M059J (cell line): ENCODE measurements at regions not wholly inside any gene's neighbourhood (a gene's known extent, or its start where the extent isn't known, plus 50 kb on each side); places are given as distances from the start of the nearest gene placed in this dataset.
A peak's percentile ranks its signal among the peaks of the same experiment; 100 is the strongest.

Source experiments
- DNase-seq: peaks from one replicate; pipeline ENCODE4 v3.0.0-alpha.2; 2012; ENCODE audit warnings: low read depth

DNA sequence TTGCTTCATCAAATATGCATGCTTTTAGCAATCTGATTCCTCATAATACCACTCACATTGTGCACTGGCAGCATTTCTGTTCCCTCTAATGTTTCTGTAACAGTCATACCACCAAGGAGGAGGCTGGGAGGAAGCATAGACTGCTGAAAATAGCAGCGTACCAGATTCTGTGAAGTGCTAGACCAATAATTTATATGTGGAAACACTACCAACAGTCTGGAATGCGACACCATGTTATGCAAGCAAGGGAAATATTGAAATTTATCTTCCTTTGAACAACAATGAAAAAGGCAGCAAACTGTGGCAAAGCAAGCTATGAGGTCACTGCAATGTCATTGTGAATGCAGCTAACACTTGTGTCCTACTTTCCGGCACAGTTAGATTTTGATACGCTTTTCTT lies 1388.0 kb downstream of the EFNB2 start:
- DNase-seq: no peak

DNA sequence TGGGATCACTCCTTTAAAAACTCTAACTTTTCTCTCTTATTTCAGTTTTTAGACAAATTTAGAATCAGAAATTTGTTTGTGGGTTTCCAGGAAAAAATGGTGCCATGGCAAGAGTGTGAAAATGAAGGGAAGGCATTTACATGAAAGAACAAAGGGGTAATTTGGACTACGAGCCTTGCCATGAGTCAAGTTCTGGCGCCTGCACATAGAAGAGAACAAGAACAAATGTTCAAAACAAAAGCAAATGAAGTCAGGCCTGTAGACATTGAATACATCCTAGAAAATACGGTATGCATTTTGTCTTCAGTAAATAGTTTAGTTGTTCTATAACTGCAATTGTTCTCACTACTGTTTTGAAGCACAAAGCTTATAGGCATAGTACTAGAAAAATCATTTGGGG lies 1390.5 kb downstream of the EFNB2 start:
- DNase-seq: no peak

DNA sequence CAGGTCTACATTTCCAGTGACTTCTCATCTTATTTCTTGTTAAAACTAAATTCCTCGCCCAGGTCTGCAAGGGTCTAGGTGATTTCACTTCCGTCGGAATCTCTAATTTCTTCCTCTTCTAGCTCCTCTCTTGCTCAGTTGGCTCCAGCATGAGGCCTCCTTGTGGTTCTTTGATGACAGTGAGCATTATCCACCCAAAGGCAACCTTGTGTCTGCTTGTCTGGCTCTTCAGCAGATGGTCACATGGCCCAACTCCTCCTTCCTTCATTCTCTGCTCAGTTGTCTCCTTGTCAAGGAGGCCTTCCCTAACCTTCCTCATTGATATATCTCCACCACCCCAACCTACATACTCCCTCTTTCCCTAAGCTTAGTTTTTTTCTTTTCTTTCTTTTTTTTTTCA lies 1391.4 kb downstream of the EFNB2 start:
- DNase-seq: no peak

DNA sequence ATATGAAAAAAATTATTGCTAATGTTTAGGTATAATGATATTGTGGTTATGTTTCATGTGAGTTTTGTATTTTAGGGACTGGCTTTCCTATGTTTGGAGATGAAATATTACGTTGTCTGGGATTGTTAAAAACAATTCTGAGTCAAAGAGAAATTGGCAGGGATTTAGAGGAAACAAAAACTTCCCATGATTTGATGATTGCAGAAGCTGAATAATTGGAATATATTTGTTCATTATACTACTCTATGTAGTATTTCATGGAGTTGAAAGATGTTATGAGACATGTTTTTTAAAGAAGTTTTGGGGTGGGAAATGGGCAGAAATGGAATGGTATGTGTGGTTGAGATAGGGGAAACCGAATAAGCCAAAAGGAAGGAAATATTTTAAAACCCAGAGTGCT lies 1392.9 kb downstream of the EFNB2 start:
- DNase-seq: no peak

DNA sequence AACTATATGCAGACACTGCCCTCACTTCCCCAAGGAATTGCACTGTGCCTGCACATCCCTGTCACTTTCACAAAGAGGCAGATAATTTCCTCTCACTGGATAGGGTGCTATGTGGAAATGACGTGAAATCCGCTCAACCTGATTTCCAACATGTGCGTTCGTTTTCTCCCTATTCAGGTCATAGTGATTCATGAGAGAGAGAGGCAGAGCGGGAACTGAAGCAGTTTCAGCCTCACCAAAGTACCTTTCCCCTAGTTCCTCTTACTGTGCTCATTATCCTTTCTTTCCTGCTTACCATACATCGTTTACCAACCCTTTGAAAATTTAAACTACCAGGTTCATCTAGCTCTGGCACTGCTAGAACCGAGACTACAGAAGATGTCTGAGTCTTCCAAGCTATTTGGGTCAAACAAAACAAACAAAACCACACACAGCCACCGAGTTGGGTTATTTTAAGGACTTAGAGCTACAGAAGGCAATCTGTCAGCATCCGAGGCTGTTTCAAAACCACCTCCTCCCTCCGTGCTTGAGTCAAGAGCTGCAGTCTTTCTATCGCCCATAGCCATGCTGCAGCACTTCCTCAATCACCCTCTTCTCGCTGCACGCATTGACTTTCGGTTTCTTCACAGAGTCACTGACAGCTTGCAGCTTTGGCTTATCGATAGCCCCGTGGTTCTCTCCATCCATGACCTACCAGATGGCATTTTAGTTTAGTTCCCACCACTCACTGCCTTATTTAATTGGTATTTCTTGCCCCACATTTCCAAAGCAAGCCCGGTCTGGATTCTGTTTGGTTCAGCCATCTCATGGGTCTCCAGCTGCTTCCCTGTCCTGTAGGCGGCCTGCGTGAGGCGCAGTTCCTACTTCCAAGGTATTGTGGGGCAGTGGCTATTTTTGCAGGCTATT lies 1395.8 kb downstream of the EFNB2 start:
- DNase-seq: peak; percentile 62

DNA sequence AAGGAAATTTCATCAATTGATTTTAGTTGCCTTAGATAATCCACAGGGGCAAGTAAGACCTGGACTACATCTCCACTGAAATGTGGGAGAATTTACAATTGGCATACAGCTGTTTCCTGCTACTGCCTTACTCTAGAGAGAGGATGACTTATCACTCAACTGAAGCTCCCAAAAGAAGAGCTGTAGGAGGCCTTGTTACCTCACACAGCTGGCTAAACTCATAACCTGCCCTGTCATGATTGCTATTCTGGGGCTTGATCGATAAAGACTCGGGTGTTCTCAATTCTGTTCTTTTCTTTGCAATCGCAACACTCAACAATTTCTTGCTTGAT lies 1396.4 kb downstream of the EFNB2 start:
- DNase-seq: no peak

DNA sequence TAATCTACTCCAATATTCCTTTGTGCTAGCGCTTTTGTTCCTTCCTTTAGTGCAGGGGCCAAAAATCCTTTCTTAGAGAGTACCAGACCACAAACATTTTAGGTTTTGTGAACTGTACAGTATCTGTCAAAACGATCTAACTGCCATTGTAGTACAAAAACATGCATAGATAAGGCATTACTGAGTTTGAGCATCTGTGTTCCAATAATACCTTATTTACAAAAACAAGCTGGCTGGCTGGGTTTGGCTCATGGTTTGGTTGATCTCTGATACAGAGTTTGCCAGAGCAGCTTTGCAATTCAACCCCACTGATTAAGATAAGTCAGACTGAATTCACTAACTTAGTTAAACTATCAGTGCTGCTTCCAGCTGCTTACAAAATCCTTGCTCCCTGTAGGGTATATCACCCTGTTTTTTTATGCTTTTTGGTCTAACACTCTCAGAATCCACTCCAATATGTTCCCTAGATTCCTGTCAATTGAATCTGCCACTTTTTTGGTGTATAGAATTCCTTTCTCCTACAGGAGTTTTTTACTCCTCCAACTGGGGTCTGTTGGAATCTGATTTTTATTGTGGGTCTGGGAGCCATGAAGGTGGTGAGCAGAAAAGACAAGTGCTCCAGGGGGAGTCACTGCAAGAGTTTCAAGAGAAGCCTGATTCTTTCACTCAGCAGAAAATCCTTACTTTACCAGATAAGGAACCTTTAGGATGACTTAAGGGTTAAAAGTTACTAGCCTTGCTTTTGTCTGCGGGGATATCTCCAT lies 1399.4 kb downstream of the EFNB2 start:
- DNase-seq: no peak

DNA sequence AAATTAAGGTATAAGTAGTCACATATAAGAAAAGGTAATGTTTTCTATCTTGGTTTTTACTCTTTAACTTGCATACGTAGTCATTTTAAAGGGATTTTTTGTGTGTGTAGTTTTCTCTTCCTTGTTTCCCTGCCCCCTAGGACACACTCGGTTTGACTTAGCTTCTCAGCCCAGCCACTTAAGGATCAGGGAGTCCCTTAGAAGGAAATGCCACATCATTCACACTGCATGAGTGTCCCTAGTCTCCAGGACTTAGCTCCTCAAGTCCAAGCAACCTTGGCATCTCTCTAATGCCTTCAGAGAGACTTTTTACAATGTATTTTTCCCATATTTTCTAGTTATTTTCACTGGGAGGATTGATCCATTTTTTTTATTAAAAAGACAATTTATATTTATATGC lies 1407.7 kb downstream of the EFNB2 start:
- peak; percentile 15 for DNase-seq

DNA sequence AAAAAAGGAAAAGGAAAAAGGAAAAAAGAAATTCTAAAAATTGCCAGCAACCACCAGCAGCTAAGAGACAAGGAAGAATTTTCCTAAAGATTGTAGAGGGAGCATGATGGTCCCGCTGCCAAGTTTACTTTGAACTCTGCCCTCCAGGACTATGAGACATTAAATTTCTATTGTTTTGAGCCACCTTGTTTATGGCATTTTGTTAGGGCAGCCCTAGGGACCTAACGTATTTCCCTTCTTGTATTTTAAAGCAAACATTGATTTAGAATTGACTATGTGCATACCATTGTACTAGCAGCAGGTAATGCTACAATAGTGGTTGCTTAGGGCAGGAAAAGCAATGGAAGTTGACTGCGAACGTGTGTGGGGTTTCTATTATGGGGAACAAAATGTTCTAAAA lies 1414.2 kb downstream of the EFNB2 start:
- no peak for DNase-seq

DNA sequence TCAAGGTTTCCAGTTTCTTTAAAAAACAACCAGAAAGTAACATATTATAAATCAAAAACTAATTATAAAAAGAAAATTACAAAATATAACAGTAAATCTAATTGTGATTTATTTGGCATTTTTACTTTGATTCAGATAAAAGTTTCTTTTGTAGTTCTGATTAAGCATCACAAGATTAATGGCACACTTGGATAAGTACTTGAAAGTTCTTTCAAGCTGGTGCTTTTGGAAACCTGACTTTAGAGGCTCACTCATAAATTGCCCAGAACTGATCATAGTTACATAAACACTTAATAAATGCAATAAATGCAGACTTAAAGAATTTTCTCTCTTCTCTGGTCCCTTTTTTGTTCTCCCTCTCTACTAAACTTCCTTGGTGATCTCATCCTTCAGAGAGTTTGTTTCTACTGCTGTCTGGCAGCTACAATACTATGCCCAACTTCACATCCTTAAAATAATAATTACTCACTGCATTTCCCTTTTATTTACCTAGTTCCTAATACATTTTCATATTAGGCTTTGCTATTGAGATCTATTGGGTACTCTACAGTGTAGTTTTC lies 1417.0 kb downstream of the EFNB2 start:
- DNase-seq: no peak

DNA sequence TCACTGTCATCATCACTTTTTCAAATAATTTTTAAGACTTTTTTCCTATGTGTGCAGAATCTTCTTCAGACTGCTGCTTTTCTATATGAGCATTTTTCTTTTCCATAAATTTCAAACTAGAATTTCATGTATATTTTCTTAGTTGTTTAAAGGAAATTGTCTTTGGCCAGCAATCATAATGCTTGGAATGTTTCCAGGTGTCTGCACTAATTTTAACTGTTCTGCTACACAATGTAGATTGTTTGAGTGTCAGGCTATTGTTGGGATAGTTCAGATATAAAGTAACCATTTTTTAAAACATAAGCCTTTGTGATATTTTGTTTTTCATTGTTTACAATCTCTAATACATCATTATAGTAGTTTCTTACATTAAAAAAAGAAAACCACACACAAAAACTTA lies 1418.5 kb downstream of the EFNB2 start:
- no peak for DNase-seq

DNA sequence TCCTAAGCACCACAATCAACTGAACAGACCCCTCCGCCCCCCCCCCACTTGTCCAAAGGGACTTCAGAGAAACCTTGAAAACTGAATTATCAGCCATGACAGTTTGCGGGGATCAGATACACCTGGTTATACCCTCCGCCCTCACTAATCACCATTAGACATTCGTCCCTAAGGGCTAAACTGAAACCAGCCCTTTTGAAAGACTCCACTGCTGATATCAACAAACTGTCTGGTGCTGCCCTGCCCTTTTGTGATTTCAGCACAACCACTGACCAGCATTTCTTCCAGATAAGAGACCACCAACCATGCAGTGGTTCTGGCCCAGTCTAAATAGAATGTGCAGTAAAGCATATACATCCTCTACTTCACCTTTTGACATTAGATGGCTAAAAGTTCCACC lies 1422.9 kb downstream of the EFNB2 start:
- DNase-seq: no peak

DNA sequence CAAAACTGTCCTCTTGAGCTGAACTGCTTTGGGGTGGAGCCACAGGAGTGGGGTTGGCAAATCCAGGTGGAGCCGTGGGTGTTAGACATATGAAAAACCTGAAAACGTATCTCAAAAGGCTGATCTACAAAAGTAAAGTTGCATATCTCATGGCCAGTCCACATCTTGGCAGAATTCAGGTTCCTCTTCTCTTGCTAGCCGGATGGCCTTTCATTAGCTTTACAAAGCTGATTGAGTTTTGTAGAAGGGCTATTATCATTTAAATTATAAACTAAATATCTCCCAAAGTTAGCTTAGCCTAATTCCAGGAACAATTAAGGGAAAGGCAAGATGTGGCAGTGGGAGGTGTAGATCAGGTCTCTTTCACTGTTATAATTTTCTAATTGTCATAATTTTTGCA lies 1427.7 kb downstream of the EFNB2 start:
- no peak for DNase-seq

DNA sequence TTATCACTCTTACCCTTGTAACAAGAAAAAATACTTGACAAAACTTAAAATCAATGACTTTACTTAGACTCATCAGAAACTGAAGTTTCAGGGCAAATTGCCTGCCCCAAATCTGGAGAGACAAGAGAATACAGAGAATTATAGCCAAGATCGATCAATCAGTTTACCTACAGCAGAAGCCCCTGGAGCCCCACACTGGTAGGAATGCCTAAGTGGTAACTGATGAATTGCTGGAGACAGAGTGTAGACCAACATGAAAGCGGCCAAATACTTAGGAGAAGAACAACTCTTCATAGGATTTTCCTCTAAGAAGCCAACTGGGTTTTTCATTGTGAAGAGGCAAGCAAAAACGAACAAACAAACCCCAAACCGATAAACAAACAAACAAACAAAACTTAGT lies 1430.0 kb downstream of the EFNB2 start:
- no peak for DNase-seq

DNA sequence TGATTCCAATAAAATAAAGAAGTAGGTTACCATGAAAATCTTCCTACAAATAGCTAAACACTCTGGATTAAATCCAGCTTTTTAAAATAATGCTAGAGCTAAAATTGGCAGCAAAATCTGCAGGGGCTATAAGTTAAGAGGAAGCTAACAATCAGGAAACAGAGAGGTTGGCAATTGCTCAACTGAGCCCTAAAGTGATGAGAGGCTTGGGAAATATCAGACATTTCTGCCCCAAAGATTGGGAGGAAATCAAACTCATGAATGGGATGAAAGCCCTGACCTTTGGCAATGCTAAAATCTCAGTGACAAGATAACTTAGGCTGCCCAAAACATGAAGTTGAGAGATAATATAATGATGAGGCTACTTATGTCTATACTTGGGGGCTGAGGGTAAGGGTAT lies 1437.9 kb downstream of the EFNB2 start:
- no peak for DNase-seq

DNA sequence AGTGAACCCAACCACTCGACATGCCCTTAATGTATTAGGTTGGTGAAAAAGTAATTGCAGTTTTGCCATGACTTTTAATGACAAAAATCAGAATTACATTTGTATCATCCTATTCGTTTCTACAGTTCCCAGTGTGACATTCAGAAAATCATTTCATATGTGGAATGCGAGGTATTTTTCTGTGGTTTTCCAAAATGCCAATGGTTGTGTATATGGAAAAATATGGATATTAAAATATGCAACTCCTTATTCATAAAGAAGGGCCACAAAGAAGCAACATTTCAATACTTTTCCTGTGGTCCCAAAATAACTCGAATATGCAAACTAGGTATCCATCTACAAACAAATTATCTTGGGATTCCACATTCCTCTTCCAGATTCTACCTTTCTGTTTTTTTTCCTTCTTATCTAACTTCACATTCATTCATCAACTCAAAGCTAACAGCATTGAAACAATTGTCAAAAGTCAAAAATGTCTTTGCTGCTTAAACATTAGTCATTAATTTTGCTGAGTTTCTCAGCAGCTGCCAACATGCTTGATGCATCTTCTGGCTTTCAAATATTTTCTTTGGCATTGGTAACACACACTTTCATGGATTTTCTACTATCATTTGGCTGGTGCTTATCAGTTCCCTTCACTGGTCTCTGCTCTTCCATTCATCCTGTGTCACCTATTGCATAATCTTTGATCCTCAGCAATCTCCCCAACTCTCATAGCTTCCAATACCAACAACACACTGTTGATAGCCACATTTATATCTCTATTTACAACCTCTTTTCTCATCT lies 1445.4 kb downstream of the EFNB2 start:
- peak; percentile 12 for DNase-seq

DNA sequence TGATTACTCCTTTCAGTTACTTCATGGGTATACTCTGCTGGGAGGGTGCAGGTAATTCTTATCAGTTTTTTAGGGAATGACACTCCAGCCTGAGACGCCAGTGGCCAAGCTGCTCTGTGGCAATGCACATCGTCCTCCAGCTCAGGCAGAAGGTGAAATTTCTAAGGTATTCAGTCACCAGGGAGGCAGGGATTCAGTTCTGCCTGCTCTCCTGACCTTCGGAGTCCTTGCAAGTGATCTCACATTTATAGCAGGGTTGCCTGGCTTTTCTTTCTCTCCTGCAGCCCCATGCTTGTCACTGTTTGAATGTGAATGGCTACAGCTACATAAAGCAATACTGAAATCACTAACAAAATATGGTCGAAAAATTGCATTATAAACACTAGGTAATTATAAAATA lies 1447.5 kb downstream of the EFNB2 start:
- DNase-seq: peak; percentile 25

DNA sequence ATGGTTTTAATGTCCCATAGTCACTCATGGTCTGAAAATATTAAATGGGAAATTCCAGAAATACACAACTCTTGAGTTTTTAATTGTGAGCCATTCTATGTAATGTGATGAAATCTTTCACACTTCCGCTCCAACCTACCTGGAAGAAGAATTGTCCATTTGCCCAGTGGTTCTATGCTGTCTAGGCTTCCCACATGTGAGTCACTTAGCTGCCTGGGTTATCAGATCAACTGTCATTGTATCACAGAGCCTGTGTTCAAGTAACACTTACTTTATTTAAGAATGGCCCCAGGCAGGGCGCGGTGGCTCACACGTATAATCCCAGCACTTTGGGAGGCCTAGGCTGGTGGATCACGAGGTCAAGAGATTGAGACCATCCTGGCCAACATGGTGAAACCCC lies 1450.5 kb downstream of the EFNB2 start:
- peak; percentile 12 for DNase-seq

DNA sequence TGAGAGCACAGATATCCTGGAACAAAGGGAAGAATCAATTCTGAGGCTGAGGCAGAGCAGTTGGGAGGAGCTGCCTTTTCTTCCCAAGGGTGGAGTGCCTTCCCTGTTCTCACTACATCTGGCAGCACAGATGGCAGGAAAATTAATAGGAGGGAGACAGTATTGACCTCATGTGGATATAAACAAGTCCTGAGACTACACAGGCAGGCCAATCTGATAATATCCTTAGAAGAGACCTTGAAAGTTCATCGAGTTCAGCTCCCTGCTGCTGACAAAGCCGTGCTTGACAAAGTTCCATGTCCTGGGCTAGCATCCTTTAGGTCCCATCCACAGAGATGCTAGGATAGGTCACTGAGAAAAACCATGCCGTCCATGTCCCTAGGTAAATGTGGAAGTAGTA lies 1451.5 kb downstream of the EFNB2 start:
- DNase-seq: no peak

DNA sequence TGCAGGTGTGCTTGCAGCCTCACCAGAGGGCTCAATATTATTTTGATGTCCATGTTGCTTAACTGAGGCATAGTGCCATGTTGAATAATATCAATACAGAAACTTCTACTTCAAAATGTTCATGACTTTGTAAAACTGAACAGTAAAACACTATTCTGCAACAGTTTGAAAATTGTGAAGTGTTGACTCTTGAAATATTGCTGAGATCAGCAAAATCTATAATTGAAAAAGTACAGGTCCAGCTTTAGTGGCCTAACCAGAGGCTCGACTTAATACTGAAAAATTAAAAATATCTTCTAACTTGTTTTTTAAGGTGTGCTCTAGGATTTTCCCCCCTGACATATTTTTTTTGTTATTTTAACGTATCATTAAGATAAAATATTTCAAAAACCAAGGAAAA lies 1460.7 kb downstream of the EFNB2 start:
- no peak for DNase-seq

DNA sequence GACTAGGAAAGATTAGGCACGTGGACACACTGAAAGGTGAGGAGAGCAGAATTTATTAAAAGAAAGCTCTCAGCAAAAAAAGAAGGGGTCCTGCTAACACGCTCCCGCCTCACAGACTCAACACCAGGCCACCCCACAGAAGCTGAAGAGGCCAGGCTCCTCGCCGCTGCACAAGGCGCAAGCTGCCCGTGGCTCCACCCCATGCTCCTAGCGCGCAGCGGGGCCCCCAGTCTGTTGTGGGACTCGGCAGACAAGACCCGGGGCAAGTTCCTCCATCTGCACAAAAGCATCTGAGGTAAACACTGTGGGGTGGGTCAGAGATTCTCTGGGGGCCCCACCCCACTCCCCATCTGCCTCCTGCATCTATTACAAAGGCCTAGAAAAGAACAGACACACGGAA lies 1462.4 kb downstream of the EFNB2 start:
- DNase-seq: no peak

DNA sequence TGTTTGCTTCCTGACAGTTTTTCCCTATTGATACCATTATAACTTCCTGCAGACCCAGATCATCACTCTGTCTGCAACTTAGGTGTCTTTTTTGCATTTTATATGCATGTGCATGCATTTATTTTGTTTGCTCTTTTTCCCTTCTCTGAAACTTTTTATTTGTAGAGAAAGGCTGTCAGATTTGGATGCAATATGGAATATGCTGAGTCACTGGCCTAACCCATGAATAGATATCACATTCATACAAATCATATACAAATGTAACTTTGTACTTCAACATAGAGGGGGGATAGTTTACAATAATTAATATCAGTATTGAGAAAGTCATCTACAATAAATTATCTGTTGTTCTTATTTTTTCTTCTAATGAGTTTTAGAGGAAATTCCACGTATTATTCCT lies 1465.0 kb downstream of the EFNB2 start:
- no peak for DNase-seq
